ENCODE measurements at regions not wholly inside any gene's neighbourhood (a gene's known extent, or its start where the extent isn't known, plus 50 kb on each side); places are given as distances from the start of the nearest gene placed in this dataset.

DNA sequence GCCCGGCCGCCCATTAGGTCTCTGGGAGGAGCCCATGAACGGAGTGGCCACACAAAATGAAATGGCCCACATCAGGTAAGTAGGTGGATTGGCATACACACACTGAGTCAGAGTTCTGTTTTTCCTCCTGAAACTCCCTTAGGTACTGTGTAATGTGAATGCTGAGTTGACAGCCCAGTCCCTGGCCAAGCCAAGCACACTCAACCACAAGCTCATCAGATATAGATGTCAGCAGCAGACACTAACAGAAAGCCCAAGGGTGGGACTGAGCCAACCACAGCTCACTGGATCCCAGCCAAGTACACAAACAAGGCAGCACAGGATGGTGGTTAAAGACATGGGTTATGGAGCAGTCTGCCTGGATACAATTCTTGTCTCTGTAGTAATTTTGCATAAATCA lies 403.4 kb downstream of the GJA1 start:
- no peak for DNase-seq

DNA sequence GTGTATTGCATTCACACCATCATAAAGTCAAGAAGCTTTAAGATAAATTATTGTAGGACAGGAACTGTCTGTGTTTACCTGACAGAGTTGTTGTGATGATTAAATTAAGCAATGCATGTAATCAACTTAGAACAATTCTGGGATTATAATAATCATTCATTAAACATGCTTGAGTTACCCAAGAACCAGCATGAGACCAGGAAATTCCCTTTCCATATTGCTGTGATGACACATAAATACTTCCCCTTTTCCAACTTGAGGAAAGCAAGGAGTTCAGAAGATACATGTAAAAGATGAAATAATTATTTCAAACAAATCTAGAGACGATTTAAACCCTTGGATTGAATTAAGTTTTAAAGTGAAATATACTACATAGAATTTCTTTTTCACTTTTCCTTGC lies 404.4 kb downstream of the GJA1 start:
- DNase-seq = no peak

DNA sequence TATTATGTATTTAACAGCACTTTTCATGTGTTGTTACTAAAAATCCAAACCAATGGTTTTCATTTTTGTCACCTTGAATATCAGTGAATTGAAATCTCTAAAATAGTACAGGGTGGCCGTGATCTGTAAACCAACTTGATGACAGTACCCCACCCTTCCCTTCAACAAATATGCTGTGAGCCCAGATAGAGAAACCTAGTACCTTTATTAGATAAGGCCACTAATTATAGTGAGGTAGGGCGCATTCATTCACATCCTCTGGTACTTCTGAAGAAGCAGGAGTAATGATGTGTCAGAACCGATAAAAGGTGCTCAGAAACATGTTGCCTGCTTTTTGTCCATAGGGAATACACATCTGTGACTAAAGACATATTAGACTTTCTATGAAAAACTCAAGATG lies 409.5 kb downstream of the GJA1 start:
- DNase-seq = no peak

DNA sequence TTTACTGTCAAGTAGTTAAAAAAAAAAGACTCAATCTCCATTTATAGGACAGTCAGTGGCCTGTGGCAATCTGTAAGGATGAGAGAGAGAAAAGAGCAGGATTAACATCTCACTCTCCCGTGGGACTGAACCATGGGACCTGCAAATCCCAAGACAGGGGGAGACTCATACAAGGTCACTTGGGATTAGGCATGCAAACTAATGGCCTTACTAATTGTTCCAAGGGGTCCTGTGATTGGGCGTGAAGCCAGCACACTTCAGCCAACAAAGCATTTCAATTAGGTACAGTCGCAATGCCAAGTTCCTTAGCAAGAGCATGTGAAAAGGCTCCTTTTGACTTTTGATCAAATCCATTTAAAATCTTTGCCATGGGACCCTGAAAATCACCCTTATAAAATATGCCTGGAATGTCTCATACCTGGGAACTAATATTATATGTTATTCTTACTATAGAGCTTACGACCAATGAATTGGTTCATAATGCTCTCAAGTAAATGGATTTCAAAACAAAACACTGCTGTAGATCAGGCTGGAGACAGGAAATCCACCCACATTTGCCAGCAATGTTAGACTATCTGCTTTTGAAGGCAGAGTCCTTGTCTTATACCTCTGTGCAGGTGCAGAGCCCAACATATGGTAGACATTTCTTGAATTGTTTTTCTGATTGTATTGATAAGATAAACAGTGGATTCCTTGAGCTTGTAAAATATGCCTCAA lies 412.5 kb downstream of the GJA1 start:
- no peak for DNase-seq

DNA sequence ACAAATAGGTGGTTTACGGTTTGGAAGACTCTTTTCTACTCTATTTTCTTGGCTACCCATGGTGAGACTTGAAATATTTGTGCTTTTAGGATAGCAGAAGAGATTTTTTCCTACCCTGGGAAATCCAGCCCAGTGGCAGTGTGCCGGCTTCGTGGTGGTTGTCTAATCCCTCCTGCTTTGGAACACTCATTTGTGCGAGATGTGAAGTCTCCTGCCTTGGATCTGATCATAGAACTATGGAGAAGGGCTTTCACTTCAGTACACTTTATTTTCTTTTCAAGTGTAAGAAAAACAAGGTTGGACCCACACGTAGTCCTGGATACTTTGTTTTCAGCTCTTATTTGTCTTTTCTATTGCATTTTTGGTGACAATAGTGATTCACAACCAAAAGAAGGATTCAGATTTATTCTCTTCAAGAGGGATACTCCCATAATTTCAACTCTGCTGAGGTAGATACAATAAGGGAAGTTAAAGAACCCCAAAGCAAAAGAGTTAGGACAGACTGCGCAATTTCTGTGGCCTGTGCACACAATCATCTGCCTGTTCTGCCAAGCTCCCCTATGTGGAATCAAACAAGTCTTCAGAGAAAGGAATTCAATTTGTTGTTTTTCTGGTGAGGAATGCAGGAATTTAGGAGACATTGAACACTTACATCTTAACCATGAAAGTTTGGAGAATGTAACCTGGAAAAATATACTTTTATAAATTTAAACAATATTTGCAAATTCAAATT lies 413.2 kb downstream of the GJA1 start:
- no peak for DNase-seq

DNA sequence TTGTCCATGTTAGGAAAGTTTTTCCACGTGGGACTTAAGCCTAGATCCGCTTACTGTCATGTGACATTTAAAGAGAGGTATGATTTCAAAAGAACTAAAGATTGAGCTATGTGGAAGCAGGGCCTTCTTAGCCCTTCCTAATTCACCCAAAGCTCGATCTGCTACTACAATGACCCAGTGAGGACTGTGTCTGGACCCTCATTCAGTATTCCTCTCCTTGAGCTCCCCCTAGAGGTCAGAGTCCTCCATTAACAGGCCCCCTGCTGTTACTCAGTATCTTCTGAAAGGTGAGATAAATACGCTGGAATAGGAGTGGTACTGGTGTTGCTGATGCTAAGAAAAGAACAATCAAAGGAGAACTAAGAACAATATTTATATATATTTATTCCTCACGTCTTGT lies 414.0 kb downstream of the GJA1 start:
- peak; percentile 41 for DNase-seq

DNA sequence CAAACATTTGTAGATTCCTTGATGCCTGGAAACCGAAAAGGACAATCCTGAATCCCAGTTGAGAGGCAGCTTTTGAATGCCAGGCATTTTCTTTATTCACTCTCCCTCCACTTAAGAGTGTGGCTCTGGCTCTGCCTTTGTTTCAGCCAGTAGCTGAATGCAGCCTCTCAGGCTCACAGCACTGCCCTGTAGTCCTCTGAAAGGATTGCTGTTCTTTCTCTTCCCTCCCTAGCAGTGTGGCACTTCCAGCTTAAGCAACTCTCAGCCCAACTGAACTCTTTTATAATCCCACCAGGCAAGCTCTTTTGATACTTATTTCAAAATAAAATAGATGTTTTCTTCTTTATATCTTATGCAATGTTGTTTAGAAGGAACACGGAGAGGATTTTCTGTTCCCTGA lies 415.6 kb downstream of the GJA1 start:
- DNase-seq = no peak

DNA sequence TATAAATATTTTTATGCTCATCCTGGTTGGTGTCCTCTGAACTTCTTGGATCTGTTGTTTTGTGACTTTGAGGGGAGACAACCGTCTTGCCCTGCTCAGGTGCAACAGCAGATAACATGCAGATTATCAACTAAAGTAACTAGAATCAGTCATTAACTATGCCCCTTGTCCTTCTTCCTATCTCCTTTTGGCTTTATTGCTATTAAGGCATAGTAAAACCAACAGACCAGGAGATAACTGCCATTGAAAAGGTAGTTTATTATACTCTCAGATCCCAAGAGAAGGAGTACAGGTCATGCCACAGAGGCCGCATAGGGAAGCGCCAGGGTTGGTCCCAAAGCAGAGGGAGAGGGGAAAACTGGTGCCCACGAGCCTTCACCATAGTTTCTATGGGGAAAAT lies 418.2 kb downstream of the GJA1 start:
- no peak for DNase-seq

DNA sequence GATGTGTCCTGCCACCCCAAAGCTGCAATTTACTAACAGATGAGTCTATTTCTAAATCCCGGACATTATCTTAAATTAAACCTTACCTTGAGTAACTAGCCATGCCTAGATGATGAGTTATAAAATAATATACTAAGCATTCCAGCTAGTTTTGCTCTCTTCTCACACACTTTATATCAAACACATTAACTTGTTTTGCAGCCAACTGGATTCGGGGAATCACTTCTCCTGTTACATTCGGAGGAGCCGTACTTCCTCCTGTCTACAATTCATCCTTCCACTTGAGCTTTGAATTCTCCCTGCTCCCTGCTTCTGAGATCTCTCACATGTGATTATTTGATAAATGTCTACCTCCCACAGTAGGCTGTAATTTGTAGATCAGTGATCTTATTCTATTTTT lies 420.1 kb downstream of the GJA1 start:
- DNase-seq = no peak

DNA sequence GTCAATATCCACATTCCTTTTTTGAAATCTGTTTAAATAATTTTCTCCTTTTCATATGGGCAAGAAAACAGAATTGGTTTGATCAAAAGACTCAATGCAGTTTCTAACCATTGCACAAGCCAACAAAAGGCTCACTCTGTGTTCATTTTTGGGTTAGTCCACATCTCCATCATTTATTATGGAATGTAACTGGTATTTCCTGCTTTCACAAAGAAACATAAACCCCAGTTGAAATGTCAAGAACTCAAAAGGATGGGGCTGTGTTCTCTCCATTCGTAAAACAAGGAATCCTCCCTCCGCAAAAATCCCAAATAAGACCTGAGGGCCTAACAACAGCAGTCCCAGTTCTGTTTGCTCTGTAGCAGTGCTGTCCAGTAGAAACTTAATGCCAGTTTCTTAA lies 420.9 kb downstream of the GJA1 start:
- DNase-seq = no peak

DNA sequence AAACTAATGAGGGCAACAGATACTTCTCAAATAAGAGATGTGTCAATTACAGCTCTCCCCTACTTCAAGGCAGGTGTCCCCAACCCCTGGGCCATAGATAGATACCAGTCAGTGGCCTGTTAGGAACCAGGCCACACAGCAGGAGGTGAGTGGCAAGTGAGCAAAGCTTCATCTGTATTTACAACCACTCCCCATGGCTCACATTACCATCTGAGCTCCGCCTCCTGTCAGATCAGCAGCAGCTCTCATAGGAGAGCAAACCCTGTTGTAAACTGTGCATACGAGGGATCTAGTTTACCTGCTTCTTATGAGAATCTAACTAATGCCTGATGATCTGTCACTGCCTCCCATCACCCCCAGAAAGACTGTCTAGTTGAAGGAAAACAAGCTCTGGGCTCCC lies 422.1 kb downstream of the GJA1 start:
- no peak for DNase-seq

DNA sequence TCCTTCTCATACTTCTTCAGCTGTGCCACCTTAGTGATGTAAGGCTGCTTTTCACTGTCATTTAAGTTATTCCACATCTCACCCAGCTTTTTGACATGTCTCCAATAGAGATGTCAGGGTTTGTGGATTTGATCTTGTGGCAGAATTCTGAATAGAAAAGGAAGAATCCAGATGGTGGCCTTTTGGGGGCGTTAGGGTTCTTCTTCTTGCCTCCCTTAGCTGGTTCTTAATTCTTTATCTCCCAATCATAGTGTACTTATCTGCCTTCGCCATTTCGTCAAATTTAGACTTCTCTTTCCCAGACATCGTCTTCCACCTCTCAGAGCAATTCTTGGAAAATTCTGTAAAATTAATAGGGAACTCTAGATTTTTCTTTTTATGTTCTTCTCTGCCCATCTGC lies 422.9 kb downstream of the GJA1 start:
- DNase-seq = no peak

DNA sequence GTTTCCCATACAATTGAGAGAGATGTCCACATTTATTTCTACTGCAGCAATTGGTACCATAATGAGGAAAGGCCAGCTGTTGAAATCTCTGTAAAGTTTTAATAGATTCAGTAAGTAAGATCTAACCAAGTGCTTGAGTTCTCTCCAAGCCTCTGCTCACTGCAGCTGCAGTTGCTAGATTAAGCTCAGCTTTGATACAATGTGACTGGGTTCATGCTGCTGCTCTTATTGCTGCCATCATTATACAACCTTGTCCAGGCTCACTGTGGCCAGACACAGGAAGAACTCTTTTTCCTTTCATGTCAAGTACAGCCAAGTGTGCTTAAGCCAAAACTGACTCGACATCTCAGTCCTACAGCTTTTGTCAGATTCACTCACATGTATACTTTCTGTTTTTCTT lies 423.5 kb downstream of the GJA1 start:
- DNase-seq = no peak

DNA sequence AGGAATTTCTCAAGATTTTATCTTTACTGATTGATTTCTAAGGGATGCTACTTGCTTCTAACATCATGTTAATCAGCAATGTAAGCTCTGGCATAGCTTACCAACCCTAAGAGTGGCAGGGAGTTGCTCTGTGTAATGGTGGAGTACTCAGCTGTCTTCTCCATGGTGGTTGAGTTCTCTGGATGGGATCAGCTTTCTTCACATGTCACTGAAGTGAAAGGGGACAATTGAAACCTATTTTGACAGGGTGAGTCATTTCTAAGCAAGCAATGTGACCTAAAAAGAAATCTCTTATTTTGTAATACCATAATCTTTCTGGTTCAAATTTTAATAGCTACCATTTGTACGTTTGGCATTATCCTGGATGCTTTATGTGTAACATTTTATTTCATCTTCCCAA lies 430.4 kb downstream of the GJA1 start:
- no peak for DNase-seq

DNA sequence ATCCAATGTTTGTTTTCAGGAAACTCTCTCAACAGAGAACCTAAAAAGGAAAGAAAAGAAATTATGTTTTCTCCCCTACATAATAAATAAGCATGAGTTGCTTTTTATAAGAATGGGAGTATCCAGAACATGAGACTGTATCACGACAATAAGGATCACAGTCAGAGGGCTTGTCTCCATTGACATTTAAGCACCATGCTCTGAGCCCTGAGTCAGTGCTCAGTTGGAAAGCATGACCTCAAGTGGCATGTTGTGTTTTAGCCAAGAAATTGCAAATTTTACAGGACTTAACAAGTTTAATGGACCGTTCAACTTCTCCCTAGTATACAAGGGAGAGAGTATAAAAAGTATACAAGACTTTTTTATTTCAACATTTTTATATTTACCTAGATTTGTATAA lies 431.6 kb downstream of the GJA1 start:
- DNase-seq = no peak

DNA sequence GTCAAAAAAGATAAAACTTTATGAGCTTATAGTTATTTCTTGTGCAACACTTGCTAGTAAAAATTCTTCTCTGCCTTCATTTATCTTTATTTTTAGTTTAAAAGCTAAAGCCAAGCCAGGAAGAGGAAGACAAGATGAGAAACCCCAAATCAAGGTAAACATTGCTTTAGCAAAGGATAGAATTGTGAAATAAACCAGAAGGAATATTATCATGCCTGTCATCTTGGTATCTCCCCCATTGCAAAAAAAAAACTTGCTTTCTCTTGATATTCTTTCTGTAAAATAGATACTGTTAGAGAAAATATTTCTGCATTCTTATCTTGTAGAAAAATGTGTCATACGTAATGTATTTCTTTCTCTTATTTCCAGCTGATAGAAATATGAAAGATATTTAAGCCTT lies 432.8 kb downstream of the GJA1 start:
- DNase-seq = no peak

DNA sequence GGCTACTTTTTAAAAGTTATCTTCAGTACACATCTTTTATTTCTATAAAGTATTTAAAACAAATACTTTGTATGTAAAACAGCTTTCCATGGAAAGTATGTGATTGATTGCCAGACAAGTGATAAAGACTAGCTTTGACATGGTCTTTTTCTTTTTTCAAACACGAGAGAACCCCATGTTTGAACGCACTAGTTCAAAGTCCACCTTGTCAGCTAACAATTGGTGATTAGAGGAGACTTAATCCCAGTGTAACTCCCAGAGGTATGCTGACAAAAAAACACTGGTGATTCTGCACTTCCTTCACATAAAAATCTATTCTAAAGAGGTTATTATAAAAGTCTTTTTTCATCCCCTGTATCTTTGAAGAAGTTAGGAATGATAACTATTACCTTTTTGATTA lies 438.1 kb downstream of the GJA1 start:
- no peak for DNase-seq

DNA sequence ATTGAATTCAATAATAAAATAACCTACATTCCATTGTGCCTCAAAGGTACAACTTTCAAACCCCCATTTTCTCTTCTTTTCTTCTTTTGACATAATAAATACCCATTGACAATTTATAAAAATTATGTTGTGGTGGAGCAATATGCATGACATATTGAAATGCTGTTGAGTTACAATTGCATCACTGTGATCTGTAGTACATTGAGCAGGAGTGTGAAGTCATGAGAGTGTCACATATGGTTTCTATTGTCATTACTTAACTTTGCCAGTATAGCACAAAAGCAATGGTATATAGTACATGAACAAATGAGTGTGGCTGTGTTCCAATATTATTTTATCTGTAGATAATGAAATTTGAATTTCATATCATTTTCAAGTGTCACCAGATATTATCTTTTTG lies 441.3 kb downstream of the GJA1 start:
- no peak for DNase-seq

DNA sequence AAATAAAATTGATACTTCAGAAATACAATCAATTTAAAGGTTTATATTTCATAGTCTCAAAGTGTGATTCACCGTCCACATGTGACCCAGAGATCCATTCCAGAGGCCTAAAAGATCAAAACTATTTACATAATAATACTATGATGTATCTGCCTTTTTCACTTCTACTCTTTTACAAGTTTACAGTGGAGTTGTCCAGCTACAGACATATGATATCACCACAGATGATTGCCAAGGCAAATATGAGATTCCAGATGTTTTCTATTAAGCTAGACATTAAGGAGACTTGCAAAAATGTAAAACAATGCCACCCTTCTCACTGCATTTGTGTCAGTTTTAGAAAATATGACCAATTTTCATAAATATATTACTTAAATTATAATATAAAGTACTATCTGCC lies 443.7 kb downstream of the GJA1 start:
- DNase-seq = no peak

DNA sequence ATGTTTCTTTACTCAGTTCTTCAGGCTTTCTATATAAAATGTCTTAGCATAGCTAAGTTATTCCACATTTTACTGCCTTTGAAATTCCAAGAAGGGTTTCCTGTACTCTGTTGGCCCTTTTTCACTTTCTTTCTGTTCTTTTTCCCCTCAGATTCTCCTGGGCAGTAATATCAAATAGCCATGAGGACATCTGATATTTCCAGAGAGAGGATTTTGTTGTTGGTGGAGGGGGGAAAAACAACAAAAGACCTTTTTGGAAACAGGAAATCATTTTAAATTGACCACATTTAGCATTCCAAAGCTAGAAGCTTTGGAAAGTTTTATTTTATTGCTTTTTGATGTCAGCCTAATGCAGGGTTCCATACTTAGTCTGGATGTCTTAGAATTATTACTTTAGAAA lies 445.4 kb downstream of the GJA1 start:
- no peak for DNase-seq

DNA sequence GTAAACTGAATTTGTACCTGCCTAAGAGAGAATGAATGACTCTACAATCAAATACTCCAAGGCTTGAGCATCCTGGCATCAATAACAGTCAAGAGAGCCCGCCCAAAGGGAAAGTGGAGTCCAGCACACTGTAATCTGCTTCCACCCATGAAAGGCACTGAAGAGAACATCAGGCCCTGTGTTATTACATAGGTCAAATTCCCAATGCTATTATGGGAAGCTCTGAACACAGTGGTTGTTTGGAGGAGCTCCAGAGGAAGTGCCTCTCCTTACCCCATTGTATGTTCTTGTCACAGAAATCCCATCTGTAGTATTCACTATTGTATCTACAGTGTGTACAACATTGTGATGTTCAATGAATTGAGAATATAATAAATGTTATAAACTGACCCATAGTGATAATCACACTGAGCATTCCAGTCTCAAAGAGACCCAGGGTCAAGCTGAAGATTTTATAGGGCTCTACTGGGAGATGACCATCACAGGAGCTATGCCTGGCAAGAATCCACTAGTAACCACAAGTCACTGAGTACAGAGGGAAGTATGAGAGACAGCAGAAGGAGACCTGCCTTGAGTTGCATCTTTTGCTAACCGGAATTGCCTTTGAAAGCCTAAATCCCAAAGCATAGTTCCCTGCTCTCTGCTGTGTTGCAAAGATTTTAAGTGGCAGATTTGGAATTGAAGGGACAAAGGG lies 446.7 kb downstream of the GJA1 start:
- no peak for DNase-seq

DNA sequence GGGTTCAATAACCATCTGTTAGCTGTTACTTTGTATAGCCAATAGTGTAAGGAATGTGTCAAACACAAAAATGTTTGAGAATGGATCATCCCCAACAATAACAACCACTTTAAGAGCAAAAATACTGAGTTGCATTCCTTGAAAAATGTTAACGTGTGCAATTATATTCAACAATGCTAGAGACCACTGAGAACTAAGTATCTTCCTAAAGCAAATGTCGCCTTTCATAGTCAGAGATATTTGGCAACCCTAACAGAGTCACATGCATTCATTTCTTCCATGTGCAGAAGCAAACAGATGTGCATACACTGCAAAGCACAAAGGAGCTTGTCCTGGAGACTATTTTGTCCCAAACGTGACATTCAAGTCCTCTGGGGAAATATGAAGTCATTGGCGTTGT lies 448.6 kb downstream of the GJA1 start:
- no peak for DNase-seq

DNA sequence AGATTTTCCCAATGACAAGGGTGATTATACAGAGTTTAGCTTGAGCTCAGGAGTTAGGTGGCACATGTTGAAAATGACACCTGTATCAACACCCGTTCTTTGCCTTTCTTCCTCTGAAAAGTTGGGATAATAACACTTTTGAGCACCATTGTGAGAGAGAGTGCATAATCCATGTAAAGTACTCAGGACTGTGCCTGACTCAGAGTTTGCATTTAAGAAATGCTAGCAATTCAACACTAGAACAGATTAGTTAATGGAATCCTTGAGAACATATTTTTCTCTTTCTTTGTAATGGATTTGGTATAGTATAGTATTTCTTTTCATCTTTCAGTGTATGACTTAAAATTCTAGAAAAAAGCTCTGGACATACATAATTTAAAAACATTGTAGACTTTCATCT lies 449.2 kb downstream of the GJA1 start:
- no peak for DNase-seq

DNA sequence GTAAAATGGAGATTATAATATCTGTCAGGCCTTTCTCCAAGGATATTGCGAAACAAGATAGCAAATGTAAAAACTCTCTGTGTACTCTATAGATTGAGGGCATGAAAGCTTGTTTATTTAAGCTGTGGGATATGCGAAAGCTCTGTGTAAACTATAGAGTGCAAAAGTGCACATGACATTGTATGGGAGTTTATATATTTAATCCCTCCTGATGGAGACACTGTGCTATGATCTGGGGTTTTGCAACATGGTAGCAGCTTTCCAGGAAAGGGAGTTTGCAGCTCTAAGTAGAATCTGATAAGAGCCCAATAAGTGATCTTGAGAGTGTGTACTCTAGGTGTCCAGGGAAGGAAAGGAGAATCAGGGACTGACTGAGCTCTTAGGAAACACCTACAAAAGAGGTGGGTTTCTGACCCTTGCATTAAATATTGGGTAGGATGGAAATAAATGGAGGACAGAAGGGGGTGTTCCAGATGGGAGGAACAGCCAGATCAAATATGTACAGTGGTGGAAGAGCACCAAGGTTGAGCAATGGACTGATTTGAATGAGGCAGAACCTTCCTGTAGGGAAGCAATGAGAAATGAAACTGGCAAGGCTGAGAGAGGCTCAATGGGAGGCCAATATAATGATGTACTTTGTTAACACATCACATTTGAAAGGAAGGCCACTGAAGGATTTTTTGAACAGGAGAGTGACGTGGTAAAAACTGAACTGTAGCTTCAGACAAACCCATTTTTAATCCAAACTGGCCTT lies 450.1 kb downstream of the GJA1 start:
- DNase-seq = no peak

All from activated CD4-positive, alpha-beta T cell treated with anti-CD3 and anti-CD28 coated beads, Interleukin-2, amount 50 U/mL, for 16 hours (primary cell).